ENCODE measurements at regions not wholly inside any gene's neighbourhood (a gene's known extent, or its start where the extent isn't known, plus 50 kb on each side); places are given as distances from the start of the nearest gene placed in this dataset.

DNA sequence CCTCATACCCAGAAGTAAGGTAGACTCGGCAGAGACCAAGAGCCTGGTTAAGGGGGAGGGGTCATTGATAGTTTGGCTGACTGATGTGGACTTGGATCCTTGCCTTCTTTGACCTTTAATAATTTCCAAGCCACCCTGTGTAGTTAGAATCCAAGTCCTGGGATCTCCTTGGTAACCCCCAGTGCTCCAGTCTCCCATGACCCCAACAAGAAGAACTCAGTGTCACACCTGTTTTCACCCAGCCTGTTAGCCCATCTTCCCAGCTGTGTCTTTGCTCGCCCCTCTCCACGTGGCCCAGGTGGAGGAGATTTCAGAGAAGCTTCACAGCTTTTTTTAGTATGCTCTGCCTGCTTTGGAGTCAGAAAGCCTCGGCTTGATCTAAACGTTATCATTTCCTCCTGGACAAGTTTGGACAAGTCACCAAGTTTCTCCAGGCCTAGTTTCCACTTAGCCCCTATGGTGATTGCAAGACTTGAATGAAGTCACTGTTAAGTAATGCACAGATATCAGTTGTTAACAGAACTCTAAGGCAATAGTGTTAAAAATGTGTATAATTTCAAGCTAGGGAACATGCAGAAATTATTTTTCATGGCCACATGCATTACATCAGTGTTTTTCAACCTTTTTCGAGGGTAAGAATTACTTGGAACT is 170.0 kb downstream of the TMEM38B start:
- H4K91ac ChIP-seq (ENCODE audit: insufficient read length, low read depth, low read length): no peak overlapping the region

More for the DNA sequence above, 170.0 kb downstream of the TMEM38B start:
- no peak overlapping the region for H2BK12ac ChIP-seq (ENCODE audit: insufficient read length, low read depth, low read length)
- no peak overlapping the region for H4K8ac ChIP-seq (replicated peaks; ENCODE audit: insufficient read length, low read depth, low read length)
- H3T11ph ChIP-seq (ENCODE audit: low read length): no peak overlapping the region
- no peak overlapping the region for H2BK5ac ChIP-seq (ENCODE audit: insufficient read length, low read length)
- DNase-seq: no peak
- H3K23ac ChIP-seq (ENCODE audit: insufficient read length, low read depth, low read length): no peak overlapping the region
- Mint-ChIP-seq H3K4me1 (peaks cover 2% of the 10 kb centered on the region in 2 experiments; a peak in 1 of 4 replicates), H3K9me3 (no peaks in the 10 kb centered on the region), H3K36me3 (ENCODE audit: insufficient read depth in 1 of 3, low read depth in 3 of 3) (no peaks in the 10 kb centered on the region), H3K4me3 (no peak overlapping the region), H3K27ac (peak overlapping the region in 1 of 3 experiments; percentile 36; a peak in 1 of 7 replicates), H3K27me3 (ENCODE audit: low read depth) (no peaks in the 10 kb centered on the region)
- H2AFZ ChIP-seq (ENCODE audit: low read length): no peak overlapping the region
- no peak overlapping the region for H3K4me2 ChIP-seq (ENCODE audit: insufficient read depth, insufficient read length, low read length)
- no peaks in the 10 kb centered on the region for H3K4me1 ChIP-seq (ENCODE audit: insufficient read depth, low read length)
- H4K5ac ChIP-seq (ENCODE audit: insufficient read length, low read depth, low read length): no peak overlapping the region
- no peaks in the 10 kb centered on the region for H4K20me1 ChIP-seq (ENCODE audit: control insufficient read depth, insufficient read depth, insufficient read length)
- H3K18ac ChIP-seq (ENCODE audit: insufficient read length, low read depth, low read length): no peak overlapping the region
- H3K27ac ChIP-seq (ENCODE audit: insufficient read length, low read depth, low read length): no peak overlapping the region
- H3K79me2 ChIP-seq (ENCODE audit: insufficient read depth, low read length): no peaks in the 10 kb centered on the region
- H2BK120ac ChIP-seq (ENCODE audit: low read depth, low read length, poor library complexity, severe bottlenecking): no peak overlapping the region
- no peak overlapping the region for H3K9ac ChIP-seq (ENCODE audit: extremely low read depth, insufficient read length, low read length)
- H3K27me3 ChIP-seq (ENCODE audit: insufficient read depth, low read length): no peaks in the 10 kb centered on the region
- no peak overlapping the region for H3K4ac ChIP-seq (ENCODE audit: low read depth, low read length)
- H3K9me3 ChIP-seq (ENCODE audit: control insufficient read depth, low read depth, low read length): no peaks in the 10 kb centered on the region
- no peak overlapping the region for H3K56ac ChIP-seq (ENCODE audit: insufficient read length, low read depth, low read length)
- no peak overlapping the region for H2BK20ac ChIP-seq (ENCODE audit: low read depth, low read length, poor library complexity, severe bottlenecking)
- no peaks in the 10 kb centered on the region for H3K79me1 ChIP-seq (ENCODE audit: insufficient read depth, low read depth, low read length, poor library complexity, severe bottlenecking)
- TF ChIP-seq, protein P1, sequence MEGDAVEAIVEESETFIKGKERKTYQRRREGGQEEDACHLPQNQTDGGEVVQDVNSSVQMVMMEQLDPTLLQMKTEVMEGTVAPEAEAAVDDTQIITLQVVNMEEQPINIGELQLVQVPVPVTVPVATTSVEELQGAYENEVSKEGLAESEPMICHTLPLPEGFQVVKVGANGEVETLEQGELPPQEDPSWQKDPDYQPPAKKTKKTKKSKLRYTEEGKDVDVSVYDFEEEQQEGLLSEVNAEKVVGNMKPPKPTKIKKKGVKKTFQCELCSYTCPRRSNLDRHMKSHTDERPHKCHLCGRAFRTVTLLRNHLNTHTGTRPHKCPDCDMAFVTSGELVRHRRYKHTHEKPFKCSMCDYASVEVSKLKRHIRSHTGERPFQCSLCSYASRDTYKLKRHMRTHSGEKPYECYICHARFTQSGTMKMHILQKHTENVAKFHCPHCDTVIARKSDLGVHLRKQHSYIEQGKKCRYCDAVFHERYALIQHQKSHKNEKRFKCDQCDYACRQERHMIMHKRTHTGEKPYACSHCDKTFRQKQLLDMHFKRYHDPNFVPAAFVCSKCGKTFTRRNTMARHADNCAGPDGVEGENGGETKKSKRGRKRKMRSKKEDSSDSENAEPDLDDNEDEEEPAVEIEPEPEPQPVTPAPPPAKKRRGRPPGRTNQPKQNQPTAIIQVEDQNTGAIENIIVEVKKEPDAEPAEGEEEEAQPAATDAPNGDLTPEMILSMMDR (conservative IDR thresholded peaks at IDR 0.05): no peak
- H2AK5ac ChIP-seq (ENCODE audit: insufficient read length, low read length): no peak overlapping the region
- no peaks in the 10 kb centered on the region for H3K23me2 ChIP-seq (ENCODE audit: insufficient read length, low read depth, low read length, poor library complexity, severe bottlenecking)
- no CpG with 5 or more reads among the region's 6 CpGs for WGBS (ENCODE audit: extremely low coverage, insufficient read length, low lambda C conversion rate)
- no peak overlapping the region for H2BK15ac ChIP-seq (ENCODE audit: low read depth, low read length)
- no peak overlapping the region for H3K14ac ChIP-seq (ENCODE audit: insufficient read depth, low read length)

All from H9 (cell line).